WTC11 (cell line): ENCODE measurements at regions not wholly inside any gene's neighbourhood (a gene's known extent, or its start where the extent isn't known, plus 50 kb on each side); places are given as distances from the start of the nearest gene placed in this dataset.

Experiments used
- ATAC-seq: fragments of 200-7000 bp; cut with Tn5 transposase; 2 replicates; pipeline ENCODE4 v1.10.0; 2021; ENCODE audit warnings: mild to moderate bottlenecking, moderate library complexity
- CTCF ChIA-PET: fragments of 300-600 bp; sonication (Branson Sonifier 250); formaldehyde crosslinking; loops from one replicate; lab custom pipeline; 2021; ENCODE audit warnings: antibody characterized with exemption; lab: Charles Lee
- POLR2A ChIA-PET: fragments of 350-600 bp; sonication (Branson Sonifier 250); formaldehyde crosslinking; loops from one replicate; lab custom pipeline; 2021; ENCODE audit warnings: antibody characterized with exemption; lab: Charles Lee
- DNase-seq: peaks from one replicate; pipeline ENCODE4 v3.0.0; 2021; ENCODE audit warnings: low spot score
- H3K27ac Mint-ChIP-seq: 2 replicates; pipeline ENCODE4 v1.8.0; 2021; ENCODE audit warnings: mixed read lengths
- H3K27me3 Mint-ChIP-seq: 2 replicates; pipeline ENCODE4 v1.8.0; 2021; ENCODE audit warnings: low read depth, mild to moderate bottlenecking, moderate library complexity, mixed read lengths
- H3K36me3 Mint-ChIP-seq: 2 replicates; pipeline ENCODE4 v1.8.0; 2021; ENCODE audit warnings: mixed read lengths
- H3K4me1 Mint-ChIP-seq: 2 replicates; pipeline ENCODE4 v1.8.0; 2022; ENCODE audit warnings: mixed read lengths
- H3K4me3 Mint-ChIP-seq: 2 replicates; pipeline ENCODE4 v1.8.0; 2021; ENCODE audit warnings: mild to moderate bottlenecking, moderate library complexity, mixed read lengths
- H3K9me3 Mint-ChIP-seq: 2 replicates; pipeline ENCODE4 v1.8.0; 2021; ENCODE audit warnings: mixed read lengths
- ELF4 ChIP-seq: sonication (generic); formaldehyde crosslinking; IDR thresholded peaks from 2 replicates; pipeline ENCODE4 v1.8.1; 2022; ENCODE audit warnings: low read depth, mild to moderate bottlenecking, moderate library complexity, missing genetic modification reagents
- GTF2I ChIP-seq: fragments of 250-450 bp; sonication (Bioruptor Pico); conservative IDR thresholded peaks from 2 replicates; pipeline ENCODE4 v1.4.0; 2021; ENCODE audit warnings: mild to moderate bottlenecking
- JAZF1 ChIP-seq: fragments of 250-450 bp; sonication (Bioruptor Pico); IDR thresholded peaks from 2 replicates; pipeline ENCODE4 v1.9.0; 2021; ENCODE audit warnings: moderate library complexity, mild to moderate bottlenecking, inconsistent platforms
- KAT7 ChIP-seq: sonication (generic); formaldehyde crosslinking; IDR thresholded peaks from 2 replicates; pipeline ENCODE4 v1.8.1; 2023; ENCODE audit warnings: missing genetic modification reagents, mild to moderate bottlenecking, borderline replicate concordance
- MYBL2 ChIP-seq: sonication (generic); formaldehyde crosslinking; IDR thresholded peaks from 2 replicates; pipeline ENCODE4 v1.8.1; 2023; ENCODE audit warnings: mild to moderate bottlenecking, moderate library complexity, missing genetic modification reagents
- NFYB ChIP-seq: sonication (generic); formaldehyde crosslinking; conservative IDR thresholded peaks from 2 replicates; pipeline ENCODE4 v1.8.0; 2022; ENCODE audit warnings: low read depth, missing genetic modification reagents
- NR1H2 ChIP-seq: sonication (generic); formaldehyde crosslinking; IDR thresholded peaks from 2 replicates; pipeline ENCODE4 v1.9.0; 2021; ENCODE audit warnings: mild to moderate bottlenecking, moderate library complexity, missing genetic modification reagents
- RORB ChIP-seq: fragments of 250-450 bp; sonication (Bioruptor Pico); IDR thresholded peaks from 2 replicates; pipeline ENCODE4 v1.9.0; 2021; ENCODE audit warnings: mild to moderate bottlenecking
- SOX15 ChIP-seq: fragments of 250-450 bp; sonication (Bioruptor Pico); IDR thresholded peaks from 2 replicates; pipeline ENCODE4 v1.9.0; 2021; ENCODE audit warnings: mild to moderate bottlenecking
- TEAD1 ChIP-seq: sonication (generic); formaldehyde crosslinking; IDR thresholded peaks from 2 replicates; pipeline ENCODE4 v1.8.0; 2022; ENCODE audit warnings: mild to moderate bottlenecking, missing genetic modification reagents
- USF1 ChIP-seq: sonication (generic); formaldehyde crosslinking; IDR thresholded peaks from 2 replicates; pipeline ENCODE4 v1.8.0; 2022; ENCODE audit warnings: mild to moderate bottlenecking, missing genetic modification reagents
- ZMAT4 ChIP-seq: fragments of 250-450 bp; sonication (Bioruptor Pico); IDR thresholded peaks from 2 replicates; pipeline ENCODE4 v1.9.0; 2021; ENCODE audit warnings: mild to moderate bottlenecking
- ZNF138 ChIP-seq: sonication (generic); formaldehyde crosslinking; conservative IDR thresholded peaks from 2 replicates; pipeline ENCODE4 v1.8.1; 2022; ENCODE audit warnings: mild to moderate bottlenecking, moderate library complexity, missing genetic modification reagents
- ZNF263 ChIP-seq: sonication (generic); formaldehyde crosslinking; IDR thresholded peaks from 2 replicates; pipeline ENCODE4 v1.8.1; 2022; ENCODE audit warnings: low read depth, mild to moderate bottlenecking, moderate library complexity, missing genetic modification reagents
- ZNF532 ChIP-seq: fragments of 250-450 bp; sonication (Bioruptor Pico); IDR thresholded peaks from 2 replicates; pipeline ENCODE4 v1.9.0; 2021; ENCODE audit warnings: mild to moderate bottlenecking, borderline replicate concordance
- TF ChIP-seq, protein P1 (sequence below): fragments of 250-450 bp; sonication (Bioruptor Pico); IDR thresholded peaks from 2 replicates; pipeline ENCODE4 v1.9.0; 2021; ENCODE audit warnings: mild to moderate bottlenecking
- TF ChIP-seq, protein P2 (sequence below): fragments of 200-600 bp; IDR thresholded peaks from 2 replicates; pipeline ENCODE4 v1.8.0; 2022; ENCODE audit warnings: antibody characterized with exemption

- no peak for TF ChIP-seq RORB (CRISPR knock-in tag)
Measured at GRCh38 chr1:170366980-170367379, 165.0 kb upstream of the GORAB start (continued).

GRCh38 chr1:170367615-170368014, 164.4 kb upstream of the GORAB start:
- no peak overlapping the region for H3K4me3 Mint-ChIP-seq
- no peak overlapping the region for H3K27ac Mint-ChIP-seq
- H3K4me1 Mint-ChIP-seq = no peaks in the 10 kb centered on the region
- H3K27me3 Mint-ChIP-seq = no peaks in the 10 kb centered on the region
- ChIA-PET CTCF (no interaction called here), POLR2A (no interaction called here)
- H3K9me3 Mint-ChIP-seq = peaks cover 8% of the 10 kb centered on the region
- DNase-seq (no peak), ATAC-seq (no peak)
- TF ChIP-seq MYBL2 (CRISPR knock-in tag) (no peak), USF1 (CRISPR knock-in tag) (no peak), JAZF1 (CRISPR knock-in tag) (no peak), ZMAT4 (CRISPR knock-in tag) (no peak), TEAD1 (no peak), ELF4 (CRISPR knock-in tag) (no peak), KAT7 (no peak), GTF2I (CRISPR knock-in tag) (no peak), ZNF263 (no peak), NR1H2 (CRISPR knock-in tag) (no peak), ZNF532 (CRISPR knock-in tag) (no peak), ZNF138 (CRISPR knock-in tag) (no peak), NFYB (no peak), SOX15 (CRISPR knock-in tag) (no peak)
- TF ChIP-seq, protein P1, sequence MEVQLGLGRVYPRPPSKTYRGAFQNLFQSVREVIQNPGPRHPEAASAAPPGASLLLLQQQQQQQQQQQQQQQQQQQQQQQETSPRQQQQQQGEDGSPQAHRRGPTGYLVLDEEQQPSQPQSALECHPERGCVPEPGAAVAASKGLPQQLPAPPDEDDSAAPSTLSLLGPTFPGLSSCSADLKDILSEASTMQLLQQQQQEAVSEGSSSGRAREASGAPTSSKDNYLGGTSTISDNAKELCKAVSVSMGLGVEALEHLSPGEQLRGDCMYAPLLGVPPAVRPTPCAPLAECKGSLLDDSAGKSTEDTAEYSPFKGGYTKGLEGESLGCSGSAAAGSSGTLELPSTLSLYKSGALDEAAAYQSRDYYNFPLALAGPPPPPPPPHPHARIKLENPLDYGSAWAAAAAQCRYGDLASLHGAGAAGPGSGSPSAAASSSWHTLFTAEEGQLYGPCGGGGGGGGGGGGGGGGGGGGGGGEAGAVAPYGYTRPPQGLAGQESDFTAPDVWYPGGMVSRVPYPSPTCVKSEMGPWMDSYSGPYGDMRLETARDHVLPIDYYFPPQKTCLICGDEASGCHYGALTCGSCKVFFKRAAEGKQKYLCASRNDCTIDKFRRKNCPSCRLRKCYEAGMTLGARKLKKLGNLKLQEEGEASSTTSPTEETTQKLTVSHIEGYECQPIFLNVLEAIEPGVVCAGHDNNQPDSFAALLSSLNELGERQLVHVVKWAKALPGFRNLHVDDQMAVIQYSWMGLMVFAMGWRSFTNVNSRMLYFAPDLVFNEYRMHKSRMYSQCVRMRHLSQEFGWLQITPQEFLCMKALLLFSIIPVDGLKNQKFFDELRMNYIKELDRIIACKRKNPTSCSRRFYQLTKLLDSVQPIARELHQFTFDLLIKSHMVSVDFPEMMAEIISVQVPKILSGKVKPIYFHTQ (CRISPR knock-in tag) = no peak
- TF ChIP-seq, protein P2, sequence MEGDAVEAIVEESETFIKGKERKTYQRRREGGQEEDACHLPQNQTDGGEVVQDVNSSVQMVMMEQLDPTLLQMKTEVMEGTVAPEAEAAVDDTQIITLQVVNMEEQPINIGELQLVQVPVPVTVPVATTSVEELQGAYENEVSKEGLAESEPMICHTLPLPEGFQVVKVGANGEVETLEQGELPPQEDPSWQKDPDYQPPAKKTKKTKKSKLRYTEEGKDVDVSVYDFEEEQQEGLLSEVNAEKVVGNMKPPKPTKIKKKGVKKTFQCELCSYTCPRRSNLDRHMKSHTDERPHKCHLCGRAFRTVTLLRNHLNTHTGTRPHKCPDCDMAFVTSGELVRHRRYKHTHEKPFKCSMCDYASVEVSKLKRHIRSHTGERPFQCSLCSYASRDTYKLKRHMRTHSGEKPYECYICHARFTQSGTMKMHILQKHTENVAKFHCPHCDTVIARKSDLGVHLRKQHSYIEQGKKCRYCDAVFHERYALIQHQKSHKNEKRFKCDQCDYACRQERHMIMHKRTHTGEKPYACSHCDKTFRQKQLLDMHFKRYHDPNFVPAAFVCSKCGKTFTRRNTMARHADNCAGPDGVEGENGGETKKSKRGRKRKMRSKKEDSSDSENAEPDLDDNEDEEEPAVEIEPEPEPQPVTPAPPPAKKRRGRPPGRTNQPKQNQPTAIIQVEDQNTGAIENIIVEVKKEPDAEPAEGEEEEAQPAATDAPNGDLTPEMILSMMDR = no peak
- no peaks in the 10 kb centered on the region for H3K36me3 Mint-ChIP-seq
